HK-2 (cell line): ENCODE measurements at regions not wholly inside any gene's neighbourhood (a gene's known extent, or its start where the extent isn't known, plus 50 kb on each side); places are given as distances from the start of the nearest gene placed in this dataset.
"Not testable (repeated sequence)": the region's sequence is repeated elsewhere in the genome, so short reads cannot be mapped to it uniquely, and the experiment has no call there.

Experiments used
- DNase-seq: peaks from one replicate; pipeline ENCODE4 v3.0.0-alpha.2; 2018; ENCODE audit not compliant: unreplicated experiment

DNA sequence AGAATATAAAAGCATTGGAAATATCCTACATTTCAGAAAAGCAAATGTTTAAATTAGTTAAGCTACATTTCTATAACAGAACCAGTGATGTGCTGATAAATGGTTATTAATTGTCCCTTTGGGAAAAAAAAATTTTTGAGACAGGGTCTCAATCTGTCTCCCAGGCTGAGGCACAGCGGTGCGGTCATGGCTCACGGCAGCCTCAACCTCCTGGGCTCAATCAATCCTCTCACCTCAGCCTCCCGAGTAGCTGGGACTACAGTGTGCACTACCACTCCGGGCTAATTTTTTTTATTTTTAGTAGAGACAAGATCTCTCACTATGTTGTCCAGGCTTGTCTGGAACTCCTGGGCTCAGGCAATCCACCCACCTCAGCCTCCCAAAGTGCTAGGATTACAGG is 194.8 kb upstream of the SALL3 start:
- no peak for DNase-seq

GRCh38 chr18:78785706-78786105 is 193.9 kb upstream of the SALL3 start:
- no peak for DNase-seq

GRCh38 chr18:78786776-78787175 is 192.8 kb upstream of the SALL3 start:
- no peak for DNase-seq

DNA sequence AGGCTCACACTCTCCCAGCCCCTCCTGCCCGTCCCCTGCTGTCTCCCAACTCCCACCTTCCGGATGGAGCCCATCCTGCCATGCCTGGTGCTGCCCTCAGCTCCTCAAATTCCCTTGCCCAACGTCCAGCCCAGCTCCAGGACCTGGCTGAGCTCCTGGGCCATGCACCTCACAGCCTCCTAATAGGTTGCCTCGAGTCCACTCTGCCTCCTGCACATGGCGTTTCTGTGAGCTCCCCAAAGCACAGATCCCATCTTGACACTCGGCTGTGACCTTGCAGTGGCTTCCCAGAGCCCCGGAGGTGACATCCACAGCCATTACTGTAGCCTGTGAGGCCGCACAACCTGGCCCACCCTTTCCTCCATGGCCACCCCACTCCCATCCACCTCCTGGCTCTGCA is 191.9 kb upstream of the SALL3 start:
- no peak for DNase-seq

- DNase-seq: no peak
These were observed 191.5 kb upstream of the SALL3 start for GRCh38 chr18:78788161-78788560.

DNA sequence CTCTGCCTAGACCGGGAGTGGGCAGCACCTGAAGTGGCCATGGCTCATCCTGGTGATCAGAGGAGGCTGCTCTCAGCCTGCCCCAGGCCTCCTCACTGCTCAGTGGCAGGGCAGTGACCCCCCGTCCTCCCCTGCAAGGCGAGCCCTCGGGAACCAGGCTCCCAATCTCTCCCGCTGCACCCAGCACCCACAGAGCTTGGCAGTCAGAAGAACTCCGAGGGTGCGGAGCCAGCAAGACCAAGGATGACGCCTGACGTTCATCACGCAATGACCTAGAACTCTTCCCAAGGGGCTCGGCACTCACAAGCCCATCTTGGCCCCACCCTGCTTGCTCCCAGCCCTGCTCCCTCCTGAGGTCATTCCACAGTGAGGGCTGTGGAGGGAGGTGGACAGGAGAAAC is 189.8 kb upstream of the SALL3 start:
- no peak for DNase-seq

GRCh38 chr18:78790511-78790910 is 189.1 kb upstream of the SALL3 start:
- DNase-seq: no peak

DNA sequence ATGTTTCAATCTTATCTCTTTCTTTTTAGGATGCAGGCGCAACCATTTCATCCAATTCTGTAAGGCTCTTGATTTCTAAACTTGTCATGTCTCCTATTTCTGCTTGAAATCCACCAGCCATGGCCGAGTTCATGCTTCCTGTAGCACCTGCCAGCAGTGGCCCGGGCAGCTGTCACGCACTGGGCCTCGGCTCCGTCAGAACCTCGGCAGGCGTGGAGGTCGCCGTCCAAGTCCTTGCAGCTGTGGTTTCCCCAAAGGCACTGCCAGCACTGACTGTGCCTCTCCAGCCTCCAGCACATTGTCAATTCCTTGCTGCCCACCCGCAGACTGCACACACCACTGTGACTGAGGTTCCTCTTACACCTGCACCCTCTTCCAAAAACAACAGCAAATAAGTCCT is 188.7 kb upstream of the SALL3 start:
- no peak for DNase-seq

- no peak for DNase-seq
These were observed 187.5 kb upstream of the SALL3 start for GRCh38 chr18:78792094-78792493.

DNA sequence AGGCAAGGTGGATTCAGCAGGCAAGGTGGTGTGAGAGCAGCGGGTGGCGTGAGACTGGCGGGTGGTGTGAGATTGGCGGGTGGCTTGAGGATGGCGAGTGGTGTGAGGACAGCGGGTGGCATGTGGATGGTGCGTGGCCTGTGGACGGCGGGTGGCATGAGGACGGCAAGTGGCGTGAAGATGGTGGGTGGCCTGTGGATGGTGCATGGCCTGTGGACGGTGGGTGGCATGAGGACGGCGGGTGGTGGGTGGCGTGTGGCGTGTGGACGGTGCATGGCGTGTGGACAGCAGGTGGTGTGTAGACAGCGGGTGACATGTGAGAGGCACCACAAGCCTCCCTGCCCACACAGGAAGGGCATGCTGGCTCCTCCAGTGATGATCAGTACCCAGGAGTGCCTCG is 186.9 kb upstream of the SALL3 start:
- DNase-seq: no peak

- DNase-seq: no peak
These were observed 186.1 kb upstream of the SALL3 start for GRCh38 chr18:78793313-78794070.

DNA sequence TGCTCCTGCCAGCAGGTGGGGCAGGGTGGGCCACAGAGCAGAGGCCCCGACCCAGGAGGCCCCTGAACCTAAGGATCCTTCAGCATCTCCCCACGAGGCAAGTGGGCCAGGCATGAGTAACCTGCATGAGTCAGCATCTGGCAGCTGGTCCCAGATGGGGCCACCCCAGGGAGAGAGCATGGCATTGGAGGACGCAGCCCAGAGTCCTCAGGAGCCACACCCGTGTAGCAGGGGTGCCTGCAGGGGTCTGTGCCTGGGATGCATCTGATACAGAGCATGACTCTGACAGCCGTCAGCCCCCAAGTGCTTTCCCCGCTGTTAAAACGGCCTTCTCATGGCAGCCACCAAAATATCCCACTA is 185.6 kb upstream of the SALL3 start:
- no peak for DNase-seq

- no peak for DNase-seq
These were observed 182.7 kb upstream of the SALL3 start for GRCh38 chr18:78796693-78797455.

GRCh38 chr18:78797499-78797898 is 182.1 kb upstream of the SALL3 start:
- DNase-seq: no peak

DNA sequence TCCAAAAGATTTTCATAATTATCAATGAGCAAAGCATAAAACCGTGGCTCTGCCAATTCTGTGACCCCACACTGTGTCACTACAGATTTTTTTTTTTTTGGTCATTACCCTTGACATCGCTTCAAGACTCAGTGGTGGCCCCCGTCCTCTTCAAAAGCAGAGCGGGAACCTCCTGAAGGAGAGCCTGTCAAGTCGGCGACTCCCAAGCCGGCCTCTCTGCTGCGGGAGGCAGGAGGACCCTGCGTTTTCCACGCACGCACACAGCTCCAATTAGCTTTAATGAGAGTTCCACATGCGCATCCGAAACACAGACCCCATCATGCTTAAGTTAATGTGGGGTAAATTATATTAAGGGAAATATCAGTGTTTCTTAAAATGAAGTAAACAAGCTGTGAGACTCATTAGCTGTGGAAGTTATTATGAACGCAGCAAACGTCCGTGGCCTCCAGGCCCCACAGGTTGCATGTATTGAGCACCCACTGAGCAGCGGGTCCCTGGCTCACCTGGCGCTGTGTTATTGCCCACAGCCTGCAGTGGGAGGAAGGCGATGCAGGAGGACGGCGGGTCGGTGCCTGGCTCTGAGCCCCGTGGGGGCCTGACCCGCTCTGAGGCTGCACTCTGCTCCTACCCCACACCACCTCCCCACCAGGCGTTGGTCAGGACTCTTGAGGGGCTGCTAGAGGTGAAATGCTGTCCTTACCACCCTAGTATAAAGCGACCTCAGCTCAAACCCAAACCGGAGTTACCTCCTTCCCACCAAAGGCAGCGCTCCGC is 181.0 kb upstream of the SALL3 start:
- no peak for DNase-seq

DNA sequence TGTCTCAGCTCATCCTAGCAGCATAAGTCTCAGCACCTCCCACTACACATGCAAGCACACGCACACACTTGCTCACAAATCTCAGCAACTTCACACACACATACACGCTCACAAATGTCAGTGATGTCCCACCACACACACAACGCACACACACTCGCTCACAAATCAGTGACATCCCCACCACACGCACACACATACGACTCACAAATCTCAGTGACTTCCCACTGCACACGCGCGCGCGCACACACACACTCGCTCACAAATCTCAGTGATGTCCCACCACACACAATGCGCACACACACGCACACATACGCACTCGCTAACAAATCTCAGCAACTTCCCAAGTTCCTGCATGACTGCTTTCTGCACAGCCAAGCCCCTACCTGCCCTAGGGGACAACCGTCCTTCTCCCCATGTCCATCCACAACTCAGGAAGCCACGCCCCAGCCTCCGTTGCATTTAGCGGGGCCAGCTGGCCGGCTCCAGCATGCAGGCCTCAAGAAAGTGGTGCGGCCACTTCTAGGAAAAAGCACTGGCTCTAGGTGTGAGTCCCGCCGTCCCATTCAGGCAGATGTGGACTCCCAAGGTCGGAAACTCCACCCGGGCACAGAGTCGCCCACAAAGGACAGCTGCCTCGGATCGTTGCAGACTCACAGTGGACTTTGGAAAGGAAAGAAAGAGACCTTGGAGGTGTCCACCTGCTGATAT is 180.1 kb upstream of the SALL3 start:
- no peak for DNase-seq

DNA sequence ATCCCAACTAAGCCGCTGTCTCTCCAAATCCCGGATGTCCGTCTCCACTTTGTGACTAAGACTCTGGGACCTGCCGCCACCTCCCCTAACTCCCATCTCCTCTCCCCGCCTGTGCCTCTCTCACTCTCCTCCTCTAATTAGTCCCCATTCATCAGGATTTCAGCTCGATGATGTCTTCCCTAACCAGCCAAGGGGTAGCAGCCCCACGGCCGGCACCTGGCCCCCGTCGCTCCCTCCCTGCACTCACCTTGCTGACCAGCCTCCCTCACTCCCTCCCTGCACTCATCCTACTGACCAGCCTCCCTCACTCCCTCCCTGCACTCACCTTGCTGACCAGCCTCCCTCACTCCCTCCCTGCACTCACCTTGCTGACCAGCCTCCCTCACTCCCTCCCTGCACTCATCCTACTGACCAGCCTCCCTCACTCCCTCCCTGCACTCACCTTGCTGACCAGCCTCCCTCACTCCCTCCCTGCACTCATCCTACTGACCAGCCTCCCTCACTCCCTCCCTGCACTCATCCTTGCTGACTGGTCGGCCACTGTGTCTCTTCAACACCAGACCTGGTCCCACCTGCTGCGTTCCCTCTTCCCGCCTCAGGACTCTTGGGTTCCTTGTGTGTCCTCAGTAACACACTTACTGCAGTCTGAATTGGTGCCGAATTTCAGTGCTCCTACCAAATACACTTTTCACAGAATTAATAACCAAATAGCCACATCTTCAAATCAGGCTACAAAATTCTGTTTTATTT is 179.3 kb upstream of the SALL3 start:
- DNase-seq: not testable (repeated sequence)

DNA sequence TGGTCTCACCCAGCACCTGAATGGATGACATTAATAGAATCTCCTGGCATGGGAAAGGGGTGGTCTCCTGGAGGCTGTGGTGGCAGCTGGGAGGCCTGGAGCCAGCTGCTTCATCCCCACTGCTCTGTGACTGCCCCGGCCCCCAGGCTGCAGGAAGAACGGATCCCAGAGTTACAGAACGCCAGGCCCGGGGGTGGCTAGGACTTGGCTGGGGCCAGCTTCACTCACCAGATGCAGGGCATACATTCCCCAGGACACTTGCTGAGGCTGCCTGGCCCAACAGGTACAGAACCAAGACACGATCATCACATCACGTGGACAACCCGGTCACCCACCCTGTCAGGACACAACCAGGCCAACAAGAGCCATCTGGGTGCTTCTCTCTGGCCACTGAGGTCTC is 178.6 kb upstream of the SALL3 start:
- DNase-seq: no peak

DNA sequence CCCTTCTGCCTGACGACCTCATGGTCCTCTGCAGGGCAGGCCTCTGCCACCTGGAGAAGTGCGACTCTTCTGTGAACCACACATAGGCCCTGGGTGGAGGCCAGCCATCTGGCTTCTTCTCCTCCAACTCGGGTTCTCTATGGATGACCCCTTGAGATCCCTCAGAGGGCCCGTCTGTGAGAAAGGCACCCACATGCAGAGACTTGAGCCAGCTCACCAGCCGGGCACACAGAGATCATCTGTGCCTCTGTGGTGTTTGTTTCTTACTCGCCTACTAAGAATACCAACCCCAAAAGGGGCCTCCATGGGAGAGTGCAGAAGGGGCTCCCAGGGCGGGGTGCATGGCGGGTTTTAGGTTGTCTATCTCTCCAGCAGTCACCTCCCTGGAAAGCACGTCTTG is 176.5 kb upstream of the SALL3 start:
- DNase-seq: no peak

GRCh38 chr18:78804206-78805030 is 175.2 kb upstream of the SALL3 start:
- no peak for DNase-seq

DNA sequence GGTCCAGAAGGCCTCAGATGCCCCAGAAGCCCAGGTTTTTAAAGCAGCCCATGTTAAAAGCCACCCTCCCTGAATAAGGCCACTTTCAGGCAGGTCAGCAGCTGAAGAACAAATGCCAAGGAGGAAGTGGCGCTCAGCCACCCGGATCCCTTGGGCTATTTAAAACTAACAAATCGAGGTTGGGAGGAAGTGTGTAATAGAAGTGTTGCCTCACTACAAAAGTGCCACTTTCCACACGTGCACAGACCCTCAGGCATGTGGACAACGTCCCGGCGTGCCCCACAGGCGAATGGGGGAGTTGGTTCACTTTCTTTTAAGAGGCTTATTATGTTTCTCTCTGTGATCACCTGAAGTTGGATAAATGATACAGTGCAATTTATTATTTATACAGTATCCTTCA is 173.8 kb upstream of the SALL3 start:
- DNase-seq: no peak
